ENCODE measurements at regions not wholly inside any gene's neighbourhood (a gene's known extent, or its start where the extent isn't known, plus 50 kb on each side); places are given as distances from the start of the nearest gene placed in this dataset.

DNA sequence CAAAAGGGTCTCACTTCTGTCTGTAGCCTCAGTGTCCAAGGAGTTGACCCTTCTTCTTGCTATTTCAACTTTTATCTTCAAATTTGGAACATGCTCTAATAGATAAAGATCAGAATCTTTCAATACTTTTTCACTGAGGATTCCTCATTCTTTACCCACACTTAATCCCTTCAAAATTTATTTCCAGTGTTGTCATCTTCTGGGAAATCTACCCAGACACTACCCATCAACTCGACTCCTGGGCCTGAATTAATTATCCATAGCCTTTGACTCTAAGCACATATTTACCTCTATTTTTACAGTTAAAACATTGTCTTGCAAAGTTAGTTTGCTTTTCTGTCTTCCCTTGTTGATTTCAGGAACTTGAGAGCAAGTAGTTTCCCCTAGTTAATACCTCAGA lies 1022.5 kb downstream of the PCDH9 start:
- Histone ChIP-seq H3K36me3 (ENCODE audit: insufficient read depth) (no peaks in the 10 kb centered on the region), H2AFZ (no peak overlapping the region)

More for the DNA sequence above, 1022.5 kb downstream of the PCDH9 start:
- Histone ChIP-seq H3K4me3 (no peak overlapping the region), H3F3A (replicated peaks; ENCODE audit: low read depth) (no peaks in the 10 kb centered on the region), H3K4me1 (ENCODE audit: insufficient read depth) (no peaks in the 10 kb centered on the region), H4K20me1 (replicated peaks; ENCODE audit: insufficient read depth) (no peaks in the 10 kb centered on the region), H3K27me3 (ENCODE audit: insufficient read depth) (no peaks in the 10 kb centered on the region), H3K4me2 (no peak overlapping the region), H3K79me2 (replicated peaks; ENCODE audit: insufficient read depth) (no peaks in the 10 kb centered on the region), H3K27ac (ENCODE audit: low read depth) (no peak overlapping the region), H3K9me2 (ENCODE audit: insufficient read depth) (no peaks in the 10 kb centered on the region)
- peaks cover 2% of the 10 kb centered on the region for H3K27me3 Mint-ChIP-seq (ENCODE audit: insufficient read depth, low read depth, poor library complexity)
- DNase-seq (ENCODE audit: low spot score) (no peak), ATAC-seq (no peak)
- no peaks in the 10 kb centered on the region; the same call in 2 of the 3 replicates for H3K4me1 Mint-ChIP-seq
- no peak for TF ChIP-seq ZNF114 (CRISPR knock-in tag; IDR thresholded peaks at IDR 0.05)
- TF ChIP-seq, protein P1, sequence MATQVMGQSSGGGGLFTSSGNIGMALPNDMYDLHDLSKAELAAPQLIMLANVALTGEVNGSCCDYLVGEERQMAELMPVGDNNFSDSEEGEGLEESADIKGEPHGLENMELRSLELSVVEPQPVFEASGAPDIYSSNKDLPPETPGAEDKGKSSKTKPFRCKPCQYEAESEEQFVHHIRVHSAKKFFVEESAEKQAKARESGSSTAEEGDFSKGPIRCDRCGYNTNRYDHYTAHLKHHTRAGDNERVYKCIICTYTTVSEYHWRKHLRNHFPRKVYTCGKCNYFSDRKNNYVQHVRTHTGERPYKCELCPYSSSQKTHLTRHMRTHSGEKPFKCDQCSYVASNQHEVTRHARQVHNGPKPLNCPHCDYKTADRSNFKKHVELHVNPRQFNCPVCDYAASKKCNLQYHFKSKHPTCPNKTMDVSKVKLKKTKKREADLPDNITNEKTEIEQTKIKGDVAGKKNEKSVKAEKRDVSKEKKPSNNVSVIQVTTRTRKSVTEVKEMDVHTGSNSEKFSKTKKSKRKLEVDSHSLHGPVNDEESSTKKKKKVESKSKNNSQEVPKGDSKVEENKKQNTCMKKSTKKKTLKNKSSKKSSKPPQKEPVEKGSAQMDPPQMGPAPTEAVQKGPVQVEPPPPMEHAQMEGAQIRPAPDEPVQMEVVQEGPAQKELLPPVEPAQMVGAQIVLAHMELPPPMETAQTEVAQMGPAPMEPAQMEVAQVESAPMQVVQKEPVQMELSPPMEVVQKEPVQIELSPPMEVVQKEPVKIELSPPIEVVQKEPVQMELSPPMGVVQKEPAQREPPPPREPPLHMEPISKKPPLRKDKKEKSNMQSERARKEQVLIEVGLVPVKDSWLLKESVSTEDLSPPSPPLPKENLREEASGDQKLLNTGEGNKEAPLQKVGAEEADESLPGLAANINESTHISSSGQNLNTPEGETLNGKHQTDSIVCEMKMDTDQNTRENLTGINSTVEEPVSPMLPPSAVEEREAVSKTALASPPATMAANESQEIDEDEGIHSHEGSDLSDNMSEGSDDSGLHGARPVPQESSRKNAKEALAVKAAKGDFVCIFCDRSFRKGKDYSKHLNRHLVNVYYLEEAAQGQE (IDR thresholded peaks at IDR 0.05; ENCODE audit: unreplicated experiment): no peak
- TF ChIP-seq EZH2phosphoT487 (IDR thresholded peaks at IDR 0.05; ENCODE audit: unreplicated experiment): no peak
- no peak for TF ChIP-seq CREB1 (CRISPR knock-in tag; IDR thresholded peaks at IDR 0.05; ENCODE audit: low read depth)
- TF ChIP-seq ZNF331 (CRISPR knock-in tag; IDR thresholded peaks at IDR 0.05; ENCODE audit: low read depth): no peak
- TF ChIP-seq JUNB (IDR thresholded peaks at IDR 0.05; ENCODE audit: unreplicated experiment): no peak
- TF ChIP-seq EZH2 (IDR thresholded peaks at IDR 0.05; ENCODE audit: low read depth, unreplicated experiment): no peak
- TF ChIP-seq ETS1 (IDR thresholded peaks at IDR 0.05): no peak
- no peak for TF ChIP-seq POLR2AphosphoS5 (IDR thresholded peaks at IDR 0.05; ENCODE audit: low read depth)
- no peak for TF ChIP-seq NANOG (IDR thresholded peaks at IDR 0.05; ENCODE audit: borderline replicate concordance)
- no peak for TF ChIP-seq ZNF462 (CRISPR knock-in tag; IDR thresholded peaks at IDR 0.05)
- TF ChIP-seq CTCF (conservative IDR thresholded peaks at IDR 0.05; ENCODE audit: low read depth in 2 of 2): no peak
- TF ChIP-seq STAT1 (IDR thresholded peaks at IDR 0.05; ENCODE audit: unreplicated experiment): no peak
- H3K4me3 Mint-ChIP-seq: no peak overlapping the region
- H3K27ac Mint-ChIP-seq: no peak overlapping the region
- H3K9me3 Mint-ChIP-seq: no peaks in the 10 kb centered on the region
- H3K36me3 Mint-ChIP-seq (ENCODE audit: low read depth): no peaks in the 10 kb centered on the region

All from GM23338 (cell line).